OCI-LY3 (cell line): ENCODE measurements at regions not wholly inside any gene's neighbourhood (a gene's known extent, or its start where the extent isn't known, plus 50 kb on each side); places are given as distances from the start of the nearest gene placed in this dataset.

Source experiments
- H2AFZ ChIP-seq: fragments of 200-600, 300-600 bp; shearing (Covaris generic); 2 replicates; pipeline ENCODE4 v1.6.0; 2014; ENCODE audit warnings: antibody characterized with exemption, low read depth, low read length
- H3K27ac ChIP-seq: fragments of 200-600, 300-600 bp; sonication (generic); 2 replicates; pipeline ENCODE4 v1.5.1; 2014; ENCODE audit warnings: mild to moderate bottlenecking, low read length, moderate library complexity, mixed read lengths
- H3K27me3 ChIP-seq: fragments of 200-600, 300-600 bp; sonication (generic); 2 replicates; pipeline ENCODE4 v1.6.1; 2014; ENCODE audit warnings: low read depth, low read length, mixed read lengths
- H3K36me3 ChIP-seq: fragments of 200-600, 300-600 bp; sonication (generic); replicated peaks from 2 replicates; pipeline ENCODE3; 2014; ENCODE audit warnings: low read depth, low read length, mixed read lengths
- H3K4me1 ChIP-seq: fragments of 300-600, 200-600 bp; sonication (generic); 2 replicates; pipeline ENCODE4 v1.6.1; 2014; ENCODE audit warnings: low read length, mixed read lengths
- H3K4me2 ChIP-seq: fragments of 200-600, 300-600 bp; sonication (generic); 2 replicates; pipeline ENCODE4 v1.6.1; 2014; ENCODE audit warnings: low read length, mixed read lengths
- H3K4me3 ChIP-seq: fragments of 300-600, 200-600 bp; sonication (generic); 2 replicates; pipeline ENCODE4 v1.5.1; 2014; ENCODE audit warnings: antibody characterized with exemption, mild to moderate bottlenecking, low read length, moderate library complexity
- H3K79me2 ChIP-seq: fragments of 300-600, 200-600 bp; shearing (Covaris generic); 2 replicates; pipeline ENCODE4 v1.6.1; 2014; ENCODE audit warnings: mild to moderate bottlenecking, low read length, mixed read lengths
- H3K9ac ChIP-seq: fragments of 300-600, 200-600 bp; shearing (Covaris generic); 2 replicates; pipeline ENCODE4 v1.6.0; 2014; ENCODE audit warnings: mild to moderate bottlenecking, low read length, moderate library complexity
- H3K9me3 ChIP-seq: fragments of 200-600, 300-600 bp; shearing (Covaris generic); 2 replicates; pipeline ENCODE4 v1.6.1; 2014; ENCODE audit warnings: low read length, mixed read lengths; ENCODE audit not compliant: insufficient read depth
- H4K20me1 ChIP-seq: fragments of 200-600, 300-600 bp; sonication (generic); 2 replicates; pipeline ENCODE4 v1.6.1; 2016; ENCODE audit warnings: low read length, mixed read lengths; ENCODE audit not compliant: insufficient read depth
- EZH2phosphoT487 ChIP-seq: fragments of 200-600 bp; shearing (Covaris generic); IDR thresholded peaks from 2 replicates; pipeline ENCODE4 v1.6.1; 2018; ENCODE audit warnings: antibody characterized with exemption, mixed run types, low read depth
- TF ChIP-seq, protein P1 (sequence below): fragments of 200-600, 300-600 bp; sonication (generic); IDR thresholded peaks from 2 replicates; pipeline ENCODE4 v1.5.1; 2014; ENCODE audit warnings: antibody characterized with exemption, low read length, low read depth

GRCh38 chr2:123737371-123737770, 287.7 kb upstream of the CNTNAP5 start:
- Histone ChIP-seq H2AFZ (no peak overlapping the region), H3K27ac (no peak overlapping the region), H3K9ac (no peak overlapping the region), H3K36me3 (no peaks in the 10 kb centered on the region), H3K4me2 (no peak overlapping the region), H3K79me2 (no peaks in the 10 kb centered on the region), H4K20me1 (no peaks in the 10 kb centered on the region), H3K4me1 (no peaks in the 10 kb centered on the region), H3K4me3 (no peak overlapping the region), H3K9me3 (no peaks in the 10 kb centered on the region), H3K27me3 (no peaks in the 10 kb centered on the region)
- TF ChIP-seq EZH2phosphoT487, result no peak
- TF ChIP-seq, protein P1, sequence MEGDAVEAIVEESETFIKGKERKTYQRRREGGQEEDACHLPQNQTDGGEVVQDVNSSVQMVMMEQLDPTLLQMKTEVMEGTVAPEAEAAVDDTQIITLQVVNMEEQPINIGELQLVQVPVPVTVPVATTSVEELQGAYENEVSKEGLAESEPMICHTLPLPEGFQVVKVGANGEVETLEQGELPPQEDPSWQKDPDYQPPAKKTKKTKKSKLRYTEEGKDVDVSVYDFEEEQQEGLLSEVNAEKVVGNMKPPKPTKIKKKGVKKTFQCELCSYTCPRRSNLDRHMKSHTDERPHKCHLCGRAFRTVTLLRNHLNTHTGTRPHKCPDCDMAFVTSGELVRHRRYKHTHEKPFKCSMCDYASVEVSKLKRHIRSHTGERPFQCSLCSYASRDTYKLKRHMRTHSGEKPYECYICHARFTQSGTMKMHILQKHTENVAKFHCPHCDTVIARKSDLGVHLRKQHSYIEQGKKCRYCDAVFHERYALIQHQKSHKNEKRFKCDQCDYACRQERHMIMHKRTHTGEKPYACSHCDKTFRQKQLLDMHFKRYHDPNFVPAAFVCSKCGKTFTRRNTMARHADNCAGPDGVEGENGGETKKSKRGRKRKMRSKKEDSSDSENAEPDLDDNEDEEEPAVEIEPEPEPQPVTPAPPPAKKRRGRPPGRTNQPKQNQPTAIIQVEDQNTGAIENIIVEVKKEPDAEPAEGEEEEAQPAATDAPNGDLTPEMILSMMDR, result no peak

- no peaks in the 10 kb centered on the region for H3K9me3 ChIP-seq
- H3K27ac ChIP-seq, result no peak overlapping the region
- H3K4me2 ChIP-seq, result no peak overlapping the region
- TF ChIP-seq EZH2phosphoT487, result no peak
- TF ChIP-seq, protein P1, result no peak
- H3K4me1 ChIP-seq, result no peaks in the 10 kb centered on the region
- no peak overlapping the region for H3K4me3 ChIP-seq
- no peak overlapping the region for H3K9ac ChIP-seq
- no peaks in the 10 kb centered on the region for H3K27me3 ChIP-seq
- no peak overlapping the region for H2AFZ ChIP-seq
- no peaks in the 10 kb centered on the region for H4K20me1 ChIP-seq
- no peaks in the 10 kb centered on the region for H3K36me3 ChIP-seq
- no peaks in the 10 kb centered on the region for H3K79me2 ChIP-seq
These were observed 286.4 kb upstream of the CNTNAP5 start for GRCh38 chr2:123738643-123739042.

- H4K20me1 ChIP-seq, result no peaks in the 10 kb centered on the region
- no peak overlapping the region for H3K9ac ChIP-seq
- H3K27ac ChIP-seq, result no peak overlapping the region
- H3K9me3 ChIP-seq, result no peaks in the 10 kb centered on the region
- no peaks in the 10 kb centered on the region for H3K36me3 ChIP-seq
- H3K27me3 ChIP-seq, result no peaks in the 10 kb centered on the region
- no peaks in the 10 kb centered on the region for H3K4me1 ChIP-seq
- no peak overlapping the region for H3K4me3 ChIP-seq
- H3K79me2 ChIP-seq, result no peaks in the 10 kb centered on the region
- no peak overlapping the region for H3K4me2 ChIP-seq
- H2AFZ ChIP-seq, result 0 out of 2 replicates have a peak overlapping the region, but pooled peaks have one; percentile 36
- TF ChIP-seq, protein P1, result no peak
- TF ChIP-seq EZH2phosphoT487, result no peak
These were observed 279.1 kb upstream of the CNTNAP5 start for GRCh38 chr2:123746006-123746405.

DNA sequence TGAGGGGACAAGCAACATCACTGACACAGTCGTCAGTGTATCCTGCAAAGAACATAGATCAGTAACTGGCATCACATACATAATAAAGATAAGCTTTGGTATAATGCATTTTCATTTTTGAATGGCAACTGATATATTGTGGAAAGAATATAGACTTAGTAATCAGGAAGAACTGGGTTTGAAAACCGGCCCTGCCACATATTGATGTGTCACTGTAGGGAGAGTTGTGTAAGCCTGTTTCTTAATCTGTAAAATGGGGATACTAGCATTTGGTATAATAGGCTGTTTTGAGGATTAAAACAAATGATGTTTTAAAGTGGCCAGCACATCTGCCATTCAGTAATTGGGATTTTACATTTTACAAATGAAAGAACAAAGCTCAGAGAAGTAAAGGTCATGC, 277.8 kb upstream of the CNTNAP5 start:
- Histone ChIP-seq H3K4me1 (no peaks in the 10 kb centered on the region), H3K9ac (no peak overlapping the region), H3K4me2 (no peak overlapping the region), H3K36me3 (no peaks in the 10 kb centered on the region), H3K27me3 (no peaks in the 10 kb centered on the region), H3K79me2 (no peaks in the 10 kb centered on the region), H3K4me3 (no peak overlapping the region), H3K9me3 (no peaks in the 10 kb centered on the region), H2AFZ (no peak overlapping the region), H4K20me1 (no peaks in the 10 kb centered on the region), H3K27ac (no peak overlapping the region)
- TF ChIP-seq, protein P1, result no peak
- TF ChIP-seq EZH2phosphoT487, result no peak
